ENCODE measurements at regions not wholly inside any gene's neighbourhood (a gene's known extent, or its start where the extent isn't known, plus 50 kb on each side); places are given as distances from the start of the nearest gene placed in this dataset.

GRCh38 chr5:96257904-96258303 lies 175.1 kb downstream of the PCSK1 start:
- no peak overlapping the region for H3K27ac Mint-ChIP-seq
- peaks cover 2% of the 10 kb centered on the region for H3K4me1 Mint-ChIP-seq (ENCODE audit: low read depth)
- no peaks in the 10 kb centered on the region for H3K36me3 Mint-ChIP-seq (ENCODE audit: low read depth)
- peaks cover 3% of the 10 kb centered on the region for H3K27me3 Mint-ChIP-seq (ENCODE audit: low read depth)
- H3K9me3 Mint-ChIP-seq, result peaks cover 2% of the 10 kb centered on the region
- no peak overlapping the region for H3K4me3 Mint-ChIP-seq
- DNase-seq (ENCODE audit: low spot score), result no peak

- Mint-ChIP-seq H3K27ac (no peak overlapping the region), H3K9me3 (no peaks in the 10 kb centered on the region), H3K36me3 (ENCODE audit: low read depth) (no peaks in the 10 kb centered on the region), H3K4me1 (ENCODE audit: low read depth) (peaks cover 2% of the 10 kb centered on the region), H3K4me3 (no peak overlapping the region), H3K27me3 (ENCODE audit: low read depth) (peaks cover 6% of the 10 kb centered on the region)
- DNase-seq (ENCODE audit: low spot score), result no peak
These were observed 176.1 kb downstream of the PCSK1 start for GRCh38 chr5:96256795-96257470.

- Mint-ChIP-seq H3K9me3 (no peaks in the 10 kb centered on the region), H3K27me3 (ENCODE audit: low read depth) (peaks cover 10% of the 10 kb centered on the region), H3K36me3 (ENCODE audit: low read depth) (no peaks in the 10 kb centered on the region), H3K4me1 (ENCODE audit: low read depth) (peaks cover 2% of the 10 kb centered on the region), H3K4me3 (no peak overlapping the region), H3K27ac (no peak overlapping the region)
- no peak for DNase-seq (ENCODE audit: low spot score)
These were observed 177.9 kb downstream of the PCSK1 start for GRCh38 chr5:96254980-96255691.

GRCh38 chr5:96253140-96253539 lies 179.9 kb downstream of the PCSK1 start:
- H3K27me3 Mint-ChIP-seq (ENCODE audit: low read depth), result peaks cover 13% of the 10 kb centered on the region
- H3K36me3 Mint-ChIP-seq (ENCODE audit: low read depth), result no peaks in the 10 kb centered on the region
- no peak overlapping the region for H3K4me3 Mint-ChIP-seq
- peaks cover 2% of the 10 kb centered on the region for H3K4me1 Mint-ChIP-seq (ENCODE audit: low read depth)
- no peak for DNase-seq (ENCODE audit: low spot score)
- no peak overlapping the region for H3K27ac Mint-ChIP-seq
- H3K9me3 Mint-ChIP-seq, result no peaks in the 10 kb centered on the region

- Mint-ChIP-seq H3K4me3 (no peak overlapping the region), H3K9me3 (no peaks in the 10 kb centered on the region), H3K4me1 (ENCODE audit: low read depth) (peaks cover under 1% of the 10 kb centered on the region), H3K36me3 (ENCODE audit: low read depth) (no peaks in the 10 kb centered on the region), H3K27me3 (ENCODE audit: low read depth) (peaks cover 14% of the 10 kb centered on the region), H3K27ac (no peak overlapping the region)
- no peak for DNase-seq (ENCODE audit: low spot score)
These were observed 180.5 kb downstream of the PCSK1 start for GRCh38 chr5:96252596-96252995.

GRCh38 chr5:96250782-96251181 lies 182.3 kb downstream of the PCSK1 start:
- DNase-seq (ENCODE audit: low spot score), result no peak
- Mint-ChIP-seq H3K4me1 (ENCODE audit: low read depth) (no peaks in the 10 kb centered on the region), H3K27me3 (ENCODE audit: low read depth) (peaks cover 19% of the 10 kb centered on the region), H3K4me3 (no peak overlapping the region), H3K36me3 (ENCODE audit: low read depth) (no peaks in the 10 kb centered on the region), H3K27ac (no peak overlapping the region), H3K9me3 (no peaks in the 10 kb centered on the region)

- H3K4me3 Mint-ChIP-seq, result no peak overlapping the region
- H3K4me1 Mint-ChIP-seq (ENCODE audit: low read depth), result no peaks in the 10 kb centered on the region
- no peaks in the 10 kb centered on the region for H3K36me3 Mint-ChIP-seq (ENCODE audit: low read depth)
- no peak overlapping the region for H3K27ac Mint-ChIP-seq
- no peaks in the 10 kb centered on the region for H3K9me3 Mint-ChIP-seq
- peaks cover 22% of the 10 kb centered on the region for H3K27me3 Mint-ChIP-seq (ENCODE audit: low read depth)
- no peak for DNase-seq (ENCODE audit: low spot score)
These were observed 184.9 kb downstream of the PCSK1 start for GRCh38 chr5:96248131-96248530.

GRCh38 chr5:96247708-96248107 lies 185.3 kb downstream of the PCSK1 start:
- Mint-ChIP-seq H3K27me3 (ENCODE audit: low read depth) (peaks cover 20% of the 10 kb centered on the region), H3K27ac (no peak overlapping the region)
- DNase-seq (ENCODE audit: low spot score), result no peak

GRCh38 chr5:96247097-96247701 lies 185.8 kb downstream of the PCSK1 start:
- no peaks in the 10 kb centered on the region for H3K9me3 Mint-ChIP-seq
- H3K4me1 Mint-ChIP-seq (ENCODE audit: low read depth), result no peaks in the 10 kb centered on the region
- DNase-seq (ENCODE audit: low spot score), result no peak
- H3K4me3 Mint-ChIP-seq, result no peak overlapping the region
- H3K27ac Mint-ChIP-seq, result no peak overlapping the region
- peaks cover 19% of the 10 kb centered on the region for H3K27me3 Mint-ChIP-seq (ENCODE audit: low read depth)
- no peaks in the 10 kb centered on the region for H3K36me3 Mint-ChIP-seq (ENCODE audit: low read depth)

More at GRCh38 chr5:96247708-96248107, 185.3 kb downstream of the PCSK1 start:
- H3K36me3 Mint-ChIP-seq (ENCODE audit: low read depth), result no peaks in the 10 kb centered on the region
- no peaks in the 10 kb centered on the region for H3K4me1 Mint-ChIP-seq (ENCODE audit: low read depth)
- no peak overlapping the region for H3K4me3 Mint-ChIP-seq
- no peaks in the 10 kb centered on the region for H3K9me3 Mint-ChIP-seq

GRCh38 chr5:96245140-96246091 lies 187.6 kb downstream of the PCSK1 start:
- no peaks in the 10 kb centered on the region for H3K9me3 Mint-ChIP-seq
- H3K4me3 Mint-ChIP-seq, result no peak overlapping the region
- H3K36me3 Mint-ChIP-seq (ENCODE audit: low read depth), result no peaks in the 10 kb centered on the region
- DNase-seq (ENCODE audit: low spot score), result no peak
- H3K27me3 Mint-ChIP-seq (ENCODE audit: low read depth), result peaks cover 15% of the 10 kb centered on the region
- H3K27ac Mint-ChIP-seq, result no peak overlapping the region
- no peaks in the 10 kb centered on the region for H3K4me1 Mint-ChIP-seq (ENCODE audit: low read depth)

- H3K4me3 Mint-ChIP-seq, result no peak overlapping the region
- no peak overlapping the region for H3K27ac Mint-ChIP-seq
- H3K36me3 Mint-ChIP-seq (ENCODE audit: low read depth), result no peaks in the 10 kb centered on the region
- H3K27me3 Mint-ChIP-seq (ENCODE audit: low read depth), result peaks cover 13% of the 10 kb centered on the region
- no peaks in the 10 kb centered on the region for H3K9me3 Mint-ChIP-seq
- no peaks in the 10 kb centered on the region for H3K4me1 Mint-ChIP-seq (ENCODE audit: low read depth)
- DNase-seq (ENCODE audit: low spot score), result no peak
These were observed 188.4 kb downstream of the PCSK1 start for GRCh38 chr5:96244696-96245095.

GRCh38 chr5:96243862-96244261 lies 189.2 kb downstream of the PCSK1 start:
- H3K27ac Mint-ChIP-seq, result no peak overlapping the region
- H3K4me1 Mint-ChIP-seq (ENCODE audit: low read depth), result no peaks in the 10 kb centered on the region
- H3K27me3 Mint-ChIP-seq (ENCODE audit: low read depth), result peaks cover 17% of the 10 kb centered on the region
- no peaks in the 10 kb centered on the region for H3K36me3 Mint-ChIP-seq (ENCODE audit: low read depth)
- H3K9me3 Mint-ChIP-seq, result no peaks in the 10 kb centered on the region
- H3K4me3 Mint-ChIP-seq, result no peak overlapping the region
- no peak for DNase-seq (ENCODE audit: low spot score)

GRCh38 chr5:96243203-96243602 lies 189.8 kb downstream of the PCSK1 start:
- H3K36me3 Mint-ChIP-seq (ENCODE audit: low read depth), result no peaks in the 10 kb centered on the region
- no peaks in the 10 kb centered on the region for H3K9me3 Mint-ChIP-seq
- no peak for DNase-seq (ENCODE audit: low spot score)
- no peak overlapping the region for H3K4me3 Mint-ChIP-seq
- H3K4me1 Mint-ChIP-seq (ENCODE audit: low read depth), result no peaks in the 10 kb centered on the region
- peaks cover 17% of the 10 kb centered on the region for H3K27me3 Mint-ChIP-seq (ENCODE audit: low read depth)
- H3K27ac Mint-ChIP-seq, result no peak overlapping the region

All from T-helper 2 cell treated with Interferon-gamma antibody and Interleukin-4, amounts not matched to agents 5 μg/mL and 100 μg/mL, for 36 hours (primary cell).